HepG2 (cell line): ENCODE measurements at regions not wholly inside any gene's neighbourhood (a gene's known extent, or its start where the extent isn't known, plus 50 kb on each side); places are given as distances from the start of the nearest gene placed in this dataset.
A peak's percentile ranks its signal among the peaks of the same experiment; 100 is the strongest.

Experiments used
- FOXO4 ChIP-seq: sonication (generic); formaldehyde crosslinking; conservative IDR thresholded peaks from 2 replicates; pipeline ENCODE4 v1.8.1; 2023; ENCODE audit warnings: missing genetic modification reagents
- HNF4G ChIP-seq, 2 experiments: sonication (generic) in 1 of 2; formaldehyde crosslinking in 1 of 2; IDR thresholded peaks; 2 replicates each; pipeline versions ENCODE4 v1.4.0 to v1.6.1; 2011 to 2020; ENCODE audit warnings: borderline replicate concordance in 2 of 2, low read depth in 2 of 2, mild to moderate bottlenecking in 2 of 2, low read length in 1 of 2, missing genetic modification reagents in 1 of 2, moderate library complexity in 1 of 2
- MATR3 ChIP-seq: sonication (generic); formaldehyde crosslinking; IDR thresholded peaks from 2 replicates; pipeline ENCODE4 v1.4.0; 2020; ENCODE audit warnings: missing genetic modification reagents
- MAX ChIP-seq: IDR thresholded peaks from 2 replicates; pipeline ENCODE4 v1.6.1; 2012; ENCODE audit warnings: inconsistent platforms
- PHF21A ChIP-seq: sonication (generic); formaldehyde crosslinking; IDR thresholded peaks from 2 replicates; pipeline ENCODE4 v1.5.0; 2020; ENCODE audit warnings: mild to moderate bottlenecking, missing genetic modification reagents
- RARA ChIP-seq: IDR thresholded peaks from 2 replicates; pipeline ENCODE4 v1.6.1; 2016; ENCODE audit warnings: missing genetic modification reagents, missing compliant biosample characterization
- SOX5 ChIP-seq: IDR thresholded peaks from 2 replicates; pipeline ENCODE4 v1.6.1; 2016; ENCODE audit warnings: borderline replicate concordance
- TOE1 ChIP-seq: sonication (generic); formaldehyde crosslinking; IDR thresholded peaks from 2 replicates; pipeline ENCODE4 v1.4.0; 2020; ENCODE audit warnings: mild to moderate bottlenecking, missing genetic modification reagents
- ZBTB37 ChIP-seq: sonication (generic); formaldehyde crosslinking; IDR thresholded peaks from 2 replicates; pipeline ENCODE4 v1.4.0; 2020; ENCODE audit warnings: mild to moderate bottlenecking, missing genetic modification reagents
- ZC3H4 ChIP-seq: sonication (generic); formaldehyde crosslinking; IDR thresholded peaks from 2 replicates; pipeline ENCODE4 v1.4.0; 2020; ENCODE audit warnings: missing genetic modification reagents, borderline replicate concordance
- ZNF263 ChIP-seq: sonication (generic); formaldehyde crosslinking; IDR thresholded peaks from 2 replicates; pipeline ENCODE4 v1.4.0; 2020; ENCODE audit warnings: missing genetic modification reagents
- ZNF264 ChIP-seq: sonication (generic); formaldehyde crosslinking; IDR thresholded peaks from 2 replicates; pipeline ENCODE4 v1.4.0; 2020; ENCODE audit warnings: missing genetic modification reagents
- ZNF275 ChIP-seq: sonication (generic); formaldehyde crosslinking; IDR thresholded peaks from 2 replicates; pipeline ENCODE4 v1.8.0; 2022; ENCODE audit warnings: missing genetic modification reagents, mild to moderate bottlenecking, inconsistent platforms, borderline replicate concordance
- ZNF292 ChIP-seq: sonication (generic); formaldehyde crosslinking; IDR thresholded peaks from 2 replicates; pipeline ENCODE4 v1.8.1; 2022; ENCODE audit warnings: mild to moderate bottlenecking, low read depth, missing genetic modification reagents, borderline replicate concordance
- ZNF326 ChIP-seq: sonication (generic); formaldehyde crosslinking; IDR thresholded peaks from 2 replicates; pipeline ENCODE4 v1.4.0; 2020; ENCODE audit warnings: missing genetic modification reagents, borderline replicate concordance
- ZNF589 ChIP-seq: sonication (generic); formaldehyde crosslinking; conservative IDR thresholded peaks from 2 replicates; pipeline ENCODE4 v1.8.0; 2022; ENCODE audit warnings: mild to moderate bottlenecking, moderate library complexity, missing genetic modification reagents
- ZNF607 ChIP-seq: sonication (generic); formaldehyde crosslinking; IDR thresholded peaks from 2 replicates; pipeline ENCODE4 v1.5.1; 2020; ENCODE audit warnings: missing genetic modification reagents, mild to moderate bottlenecking, borderline replicate concordance
- ZNF792 ChIP-seq: IDR thresholded peaks from 2 replicates; pipeline ENCODE4 v1.6.1; 2016
- ZNF841 ChIP-seq: sonication (generic); formaldehyde crosslinking; IDR thresholded peaks from 2 replicates; pipeline ENCODE4 v1.8.1; 2023; ENCODE audit warnings: missing genetic modification reagents, borderline replicate concordance
- TF ChIP-seq, protein P1 (sequence below): sonication (generic); formaldehyde crosslinking; IDR thresholded peaks from 2 replicates; pipeline ENCODE4 v1.9.0; 2022; ENCODE audit warnings: low read depth, missing genetic modification reagents
- TF ChIP-seq, protein P2 (sequence below): IDR thresholded peaks from 2 replicates; pipeline ENCODE4 v1.6.1; 2016; ENCODE audit warnings: low read depth

DNA sequence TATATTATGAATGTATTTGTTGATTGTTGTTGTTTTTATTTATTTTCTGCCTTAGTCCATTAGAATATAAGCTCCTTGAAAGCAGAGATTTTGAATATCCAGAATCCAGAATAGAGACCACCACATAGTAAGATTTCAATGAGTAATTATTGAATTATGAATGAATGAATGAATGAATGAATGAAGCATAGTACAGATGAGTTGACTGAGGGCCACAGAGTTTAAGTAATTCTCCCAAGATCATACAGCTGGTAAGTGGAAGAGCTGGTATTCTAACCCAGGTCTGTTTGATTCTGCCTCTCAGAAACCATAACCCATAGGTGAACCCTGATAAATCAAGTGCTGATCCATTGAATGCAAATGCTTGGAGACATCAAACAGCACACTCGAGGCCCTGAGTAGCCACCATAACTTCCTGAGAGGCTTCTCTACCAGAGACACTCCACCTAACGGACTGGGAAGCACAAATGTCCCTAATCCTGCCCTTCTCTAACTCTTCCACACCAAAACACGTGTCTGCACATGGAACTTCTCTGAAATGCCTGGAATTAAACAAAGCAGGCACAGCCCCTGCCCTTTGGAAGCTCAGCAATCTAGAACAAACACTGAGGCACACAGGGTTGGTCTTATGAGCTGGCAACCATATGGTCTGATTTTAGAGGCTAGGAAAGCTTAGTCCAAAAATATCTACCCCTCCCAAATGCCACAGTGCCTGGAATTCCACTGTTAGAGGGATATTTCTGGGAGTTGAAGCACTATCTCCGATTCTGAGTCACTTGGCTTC is 190.1 kb downstream of the FOXO1 start (continued):
- 0 out of 2 replicates have a peak, but pooled peaks have one; percentile 41 for TF ChIP-seq PHF21A
- TF ChIP-seq ZNF263: peak; percentile 50; the same call in 1 of the 2 replicates
- no peak for TF ChIP-seq ZNF607 (CRISPR knock-in tag)
- TF ChIP-seq RARA (CRISPR knock-in tag): peak; percentile 31; the same call in 1 of the 2 replicates
- 0 out of 2 replicates have a peak, but pooled peaks have one; percentile 55 for TF ChIP-seq ZNF841 (CRISPR knock-in tag)
- peak; percentile 62; the same call in 1 of the 2 replicates for TF ChIP-seq ZNF292 (CRISPR knock-in tag)
- TF ChIP-seq TOE1: no peak
- peak; percentile 80; the same call in 1 of the 2 replicates for TF ChIP-seq ZNF792 (CRISPR knock-in tag)
- TF ChIP-seq ZBTB37 (CRISPR knock-in tag): no peak
- TF ChIP-seq, protein P1, sequence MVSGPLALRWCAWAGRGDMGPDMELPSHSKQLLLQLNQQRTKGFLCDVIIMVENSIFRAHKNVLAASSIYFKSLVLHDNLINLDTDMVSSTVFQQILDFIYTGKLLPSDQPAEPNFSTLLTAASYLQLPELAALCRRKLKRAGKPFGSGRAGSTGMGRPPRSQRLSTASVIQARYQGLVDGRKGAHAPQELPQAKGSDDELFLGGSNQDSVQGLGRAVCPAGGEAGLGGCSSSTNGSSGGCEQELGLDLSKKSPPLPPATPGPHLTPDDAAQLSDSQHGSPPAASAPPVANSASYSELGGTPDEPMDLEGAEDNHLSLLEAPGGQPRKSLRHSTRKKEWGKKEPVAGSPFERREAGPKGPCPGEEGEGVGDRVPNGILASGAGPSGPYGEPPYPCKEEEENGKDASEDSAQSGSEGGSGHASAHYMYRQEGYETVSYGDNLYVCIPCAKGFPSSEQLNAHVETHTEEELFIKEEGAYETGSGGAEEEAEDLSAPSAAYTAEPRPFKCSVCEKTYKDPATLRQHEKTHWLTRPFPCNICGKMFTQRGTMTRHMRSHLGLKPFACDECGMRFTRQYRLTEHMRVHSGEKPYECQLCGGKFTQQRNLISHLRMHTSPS (CRISPR knock-in tag): no peak
- 0 out of 2 replicates have a peak, but pooled peaks have one; percentile 48 for TF ChIP-seq ZNF589 (CRISPR knock-in tag)
- peak; percentile 90 for TF ChIP-seq MAX
- 0 out of 2 replicates have a peak, but pooled peaks have one; percentile 44 for TF ChIP-seq ZNF275 (CRISPR knock-in tag)
- 0 out of 2 replicates have a peak, but pooled peaks have one; percentile 29 for TF ChIP-seq ZNF264
- TF ChIP-seq ZNF326 (CRISPR knock-in tag): no peak
- TF ChIP-seq ZC3H4 (CRISPR knock-in tag): no peak
- peak; percentile 73; the same call in 1 of the 2 replicates for TF ChIP-seq SOX5 (CRISPR knock-in tag)
- TF ChIP-seq MATR3 (CRISPR knock-in tag): no peak
- peak; percentile 66; the same call in 1 of the 2 replicates for TF ChIP-seq HNF4G (IDR thresholded peaks at IDR 0.05; ENCODE audit: borderline replicate concordance, low read depth, low read length)
- no peak; the same call in 1 of the 2 replicates for TF ChIP-seq HNF4G (CRISPR knock-in tag; IDR thresholded peaks at IDR 0.05; ENCODE audit: borderline replicate concordance, low read depth)
- TF ChIP-seq, protein P2, sequence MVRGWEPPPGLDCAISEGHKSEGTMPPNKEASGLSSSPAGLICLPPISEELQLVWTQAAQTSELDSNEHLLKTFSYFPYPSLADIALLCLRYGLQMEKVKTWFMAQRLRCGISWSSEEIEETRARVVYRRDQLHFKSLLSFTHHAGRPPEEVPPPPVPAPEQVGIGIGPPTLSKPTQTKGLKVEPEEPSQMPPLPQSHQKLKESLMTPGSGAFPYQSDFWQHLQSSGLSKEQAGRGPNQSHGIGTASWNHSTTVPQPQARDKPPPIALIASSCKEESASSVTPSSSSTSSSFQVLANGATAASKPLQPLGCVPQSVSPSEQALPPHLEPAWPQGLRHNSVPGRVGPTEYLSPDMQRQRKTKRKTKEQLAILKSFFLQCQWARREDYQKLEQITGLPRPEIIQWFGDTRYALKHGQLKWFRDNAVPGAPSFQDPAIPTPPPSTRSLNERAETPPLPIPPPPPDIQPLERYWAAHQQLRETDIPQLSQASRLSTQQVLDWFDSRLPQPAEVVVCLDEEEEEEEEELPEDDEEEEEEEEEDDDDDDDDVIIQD (CRISPR knock-in tag): 0 out of 2 replicates have a peak, but pooled peaks have one; percentile 45
- no peak for TF ChIP-seq FOXO4 (CRISPR knock-in tag)
